Smooth muscle cell (in vitro differentiated cells): ENCODE measurements at regions not wholly inside any gene's neighbourhood (a gene's known extent, or its start where the extent isn't known, plus 50 kb on each side); places are given as distances from the start of the nearest gene placed in this dataset.
A peak's percentile ranks its signal among the peaks of the same experiment; 100 is the strongest.

Experiments used
- DNase-seq: peaks from one replicate; lab custom pipeline; 2025; ENCODE audit not compliant: unreplicated experiment; lab: John Stamatoyannopoulos, UW
- H2AFZ ChIP-seq: fragments of 200-600 bp; sonication (generic); 2 replicates; pipeline ENCODE4 v1.6.0; 2016; ENCODE audit warnings: antibody characterized with exemption, low read depth, mild to moderate bottlenecking
- H3F3A ChIP-seq: fragments of 200-600 bp; sonication (generic); 2 replicates; pipeline ENCODE4 v1.6.0; 2017; ENCODE audit warnings: antibody characterized with exemption, low read depth
- H3K27ac ChIP-seq: fragments of 200-600 bp; sonication (generic); 2 replicates; pipeline ENCODE4 v1.5.1; 2016; ENCODE audit warnings: low read depth, mild to moderate bottlenecking
- H3K27me3 ChIP-seq: fragments of 200-600 bp; sonication (generic); 2 replicates; pipeline ENCODE4 v1.6.1; 2016; ENCODE audit warnings: low read depth, mild to moderate bottlenecking
- H3K36me3 ChIP-seq: fragments of 200-600 bp; sonication (generic); 2 replicates; pipeline ENCODE4 v1.5.1; 2016; ENCODE audit warnings: low read depth
- H3K4me1 ChIP-seq: fragments of 200-600 bp; sonication (generic); 2 replicates; pipeline ENCODE4 v1.5.1; 2016; ENCODE audit warnings: low read depth
- H3K4me2 ChIP-seq: fragments of 200-600 bp; sonication (generic); 2 replicates; pipeline ENCODE4 v1.6.0; 2016; ENCODE audit warnings: mild to moderate bottlenecking
- H3K4me3 ChIP-seq: fragments of 200-600 bp; sonication (generic); 2 replicates; pipeline ENCODE4 v1.5.1; 2016; ENCODE audit warnings: mild to moderate bottlenecking
- H3K79me2 ChIP-seq: fragments of 200-600 bp; sonication (generic); 2 replicates; pipeline ENCODE4 v1.6.0; 2016; ENCODE audit warnings: low read depth, mild to moderate bottlenecking
- H3K9ac ChIP-seq: fragments of 200-600 bp; sonication (generic); 2 replicates; pipeline ENCODE4 v1.6.0; 2016; ENCODE audit warnings: low read depth
- H3K9me3 ChIP-seq: fragments of 200-600 bp; sonication (generic); replicated peaks from 2 replicates; pipeline ENCODE4 v1.5.1; 2016; ENCODE audit warnings: low read depth
- H4K20me1 ChIP-seq: fragments of 200-600 bp; sonication (generic); 2 replicates; pipeline ENCODE4 v1.6.0; 2016; ENCODE audit warnings: low read depth
- CTCF ChIP-seq: fragments of 200-600 bp; sonication (generic); IDR thresholded peaks from 2 replicates; pipeline ENCODE4 v1.5.1; 2017; ENCODE audit warnings: borderline replicate concordance, mild to moderate bottlenecking, antibody characterized with exemption; ENCODE audit not compliant: insufficient read depth, poor library complexity, severe bottlenecking
- WGBS: methylation state at CpG from one replicate; pipeline ENCODE4 v1.1.7; 2016; ENCODE audit warnings: low lambda C conversion rate; 5-methylcytosine and 5-hydroxymethylcytosine counted together

GRCh38 chrX:109841869-109842579 lies 109.0 kb upstream of the ACSL4 start:
- Histone ChIP-seq H3K27me3 (no peaks in the 10 kb centered on the region), H2AFZ (no peak overlapping the region), H3F3A (no peaks in the 10 kb centered on the region), H3K9ac (peak overlapping the region; percentile 56), H3K79me2 (no peaks in the 10 kb centered on the region), H3K4me1 (peaks cover 16% of the 10 kb centered on the region), H3K36me3 (no peaks in the 10 kb centered on the region), H4K20me1 (no peaks in the 10 kb centered on the region), H3K4me2 (peak overlapping the region; percentile 19), H3K4me3 (no peak overlapping the region), H3K27ac (peak overlapping the region; percentile 96), H3K9me3 (no peaks in the 10 kb centered on the region)
- 91% methylated on average over 4 of the region's 4 CpGs for WGBS
- no peak for TF ChIP-seq CTCF
- DNase-seq = no peak

GRCh38 chrX:109842611-109843010 lies 109.6 kb upstream of the ACSL4 start:
- Histone ChIP-seq H2AFZ (no peak overlapping the region), H3K4me1 (peaks cover 18% of the 10 kb centered on the region), H3K9me3 (no peaks in the 10 kb centered on the region), H3K79me2 (no peaks in the 10 kb centered on the region), H3K4me2 (no peak overlapping the region), H3K4me3 (no peak overlapping the region), H3K9ac (no peak overlapping the region), H3K27ac (peak overlapping the region; percentile 96), H3K27me3 (no peaks in the 10 kb centered on the region), H3F3A (no peaks in the 10 kb centered on the region), H4K20me1 (no peaks in the 10 kb centered on the region), H3K36me3 (no peaks in the 10 kb centered on the region)
- no peak for TF ChIP-seq CTCF
- DNase-seq = no peak
- WGBS = 66% methylated on average over 6 of the region's 6 CpGs

- 76% methylated on average over 1 of the region's 1 CpG for WGBS
Observed at GRCh38 chrX:109843963-109844751, 111.1 kb upstream of the ACSL4 start.

More at GRCh38 chrX:109843963-109844751, 111.1 kb upstream of the ACSL4 start:
- no peaks in the 10 kb centered on the region for H3K9me3 ChIP-seq
- DNase-seq = no peak
- no peak overlapping the region for H3K4me2 ChIP-seq
- H3K9ac ChIP-seq = no peak overlapping the region
- H3K4me3 ChIP-seq = no peak overlapping the region
- H4K20me1 ChIP-seq = no peaks in the 10 kb centered on the region
- peaks cover 32% of the 10 kb centered on the region for H3K4me1 ChIP-seq
- H3K27ac ChIP-seq = no peak overlapping the region
- no peaks in the 10 kb centered on the region for H3K36me3 ChIP-seq
- TF ChIP-seq CTCF = no peak
- H3K79me2 ChIP-seq = no peaks in the 10 kb centered on the region
- H3F3A ChIP-seq = no peaks in the 10 kb centered on the region
- H2AFZ ChIP-seq = no peak overlapping the region
- H3K27me3 ChIP-seq = no peaks in the 10 kb centered on the region
